HepG2 (cell line): ENCODE measurements at regions not wholly inside any gene's neighbourhood (a gene's known extent, or its start where the extent isn't known, plus 50 kb on each side); places are given as distances from the start of the nearest gene placed in this dataset.

Experiments used
- PBX3 ChIP-seq: sonication (generic); formaldehyde crosslinking; IDR thresholded peaks from 2 replicates; pipeline ENCODE4 v1.8.1; 2023; ENCODE audit warnings: missing genetic modification reagents, inconsistent platforms, borderline replicate concordance
- PCBP2 ChIP-seq: fragments of 200-400 bp; formaldehyde crosslinking; optimal IDR thresholded peaks from 2 replicates; pipeline ENCODE3; 2018; ENCODE audit warnings: low read length, low read depth; ENCODE audit not compliant: poor library complexity, severe bottlenecking
- POLR2AphosphoS2 ChIP-seq: IDR thresholded peaks from 2 replicates; pipeline ENCODE4 v1.6.1; 2011; ENCODE audit warnings: low read depth, low read length, improper control_type of control experiment
- SMAD1 ChIP-seq: sonication (generic); formaldehyde crosslinking; IDR thresholded peaks from 2 replicates; pipeline ENCODE4 v1.4.0; 2020; ENCODE audit warnings: missing genetic modification reagents, low read depth, mild to moderate bottlenecking, borderline replicate concordance
- SMYD3 ChIP-seq: sonication (generic); formaldehyde crosslinking; IDR thresholded peaks from 2 replicates; pipeline ENCODE4 v1.8.1; 2023; ENCODE audit warnings: mild to moderate bottlenecking, missing genetic modification reagents

GRCh38 chr5:17077440-17078233 lies 139.8 kb upstream of the BASP1 start:
- TF ChIP-seq PCBP2 (no peak), PBX3 (CRISPR knock-in tag) (no peak), POLR2AphosphoS2 (no peak), SMAD1 (CRISPR knock-in tag) (no peak), SMYD3 (CRISPR knock-in tag) (no peak)
